Neural progenitor cell (in vitro differentiated cells): ENCODE measurements at regions not wholly inside any gene's neighbourhood (a gene's known extent, or its start where the extent isn't known, plus 50 kb on each side); places are given as distances from the start of the nearest gene placed in this dataset.

Experiments
- DNase-seq: peaks from one replicate; pipeline ENCODE4 v3.0.0-alpha.2; 2016; ENCODE audit warnings: low spot score
- H2AFZ ChIP-seq: fragments of 200-600 bp; sonication (generic); replicated peaks from 2 replicates; pipeline ENCODE4 v1.6.1; 2016; ENCODE audit warnings: antibody characterized with exemption
- H3F3A ChIP-seq: fragments of 200-600 bp; sonication (generic); 2 replicates; pipeline ENCODE4 v1.6.1; 2016; ENCODE audit warnings: antibody characterized with exemption, low read depth
- H3K27ac ChIP-seq: fragments of 200-600 bp; sonication (generic); 2 replicates; pipeline ENCODE4 v1.5.1; 2016; ENCODE audit warnings: mild to moderate bottlenecking
- H3K27me3 ChIP-seq: fragments of 200-600 bp; sonication (generic); 2 replicates; pipeline ENCODE4 v1.6.1; 2016; ENCODE audit warnings: mild to moderate bottlenecking, moderate library complexity
- H3K36me3 ChIP-seq: fragments of 200-600 bp; sonication (generic); 2 replicates; pipeline ENCODE4 v1.5.1; 2016
- H3K4me1 ChIP-seq: fragments of 200-600 bp; sonication (generic); 2 replicates; pipeline ENCODE4 v1.6.1; 2016; ENCODE audit warnings: mixed run types
- H3K4me2 ChIP-seq: fragments of 200-600 bp; sonication (generic); 2 replicates; pipeline ENCODE4 v1.6.1; 2016
- H3K4me3 ChIP-seq: fragments of 200-600 bp; sonication (generic); 2 replicates; pipeline ENCODE4 v1.5.1; 2016
- H3K79me2 ChIP-seq: fragments of 200-600 bp; sonication (generic); 2 replicates; pipeline ENCODE4 v1.6.1; 2016; ENCODE audit warnings: low read depth
- H3K9ac ChIP-seq: fragments of 200-600 bp; sonication (generic); 2 replicates; pipeline ENCODE4 v1.6.1; 2016
- H3K9me3 ChIP-seq: fragments of 200-600 bp; sonication (generic); 2 replicates; pipeline ENCODE4 v1.5.1; 2016; ENCODE audit warnings: low read depth
- H4K20me1 ChIP-seq: fragments of 200-600 bp; sonication (generic); 2 replicates; pipeline ENCODE4 v1.6.1; 2016; ENCODE audit warnings: low read depth
- H3K27ac Mint-ChIP-seq: 3 replicates; pipeline ENCODE4 v1.8.0; 2021; ENCODE audit warnings: mixed read lengths
- H3K27me3 Mint-ChIP-seq: 2 replicates; pipeline ENCODE4 v1.8.0; 2022; ENCODE audit warnings: low read depth, mild to moderate bottlenecking, inconsistent platforms, moderate library complexity, mixed read lengths; ENCODE audit not compliant: insufficient read depth
- H3K36me3 Mint-ChIP-seq: 3 replicates; pipeline ENCODE4 v1.8.0; 2021; ENCODE audit warnings: mixed read lengths
- H3K4me1 Mint-ChIP-seq: 3 replicates; pipeline ENCODE4 v1.8.0; 2021; ENCODE audit warnings: mixed read lengths
- H3K4me3 Mint-ChIP-seq: 3 replicates; pipeline ENCODE4 v1.8.0; 2021; ENCODE audit warnings: mild to moderate bottlenecking, moderate library complexity, mixed read lengths
- H3K9me3 Mint-ChIP-seq: 3 replicates; pipeline ENCODE4 v1.8.0; 2020; ENCODE audit warnings: mixed read lengths
- CTCF ChIP-seq: fragments of 200-600 bp; sonication (generic); IDR thresholded peaks from 2 replicates; pipeline ENCODE4 v1.5.1; 2017; ENCODE audit warnings: antibody characterized with exemption, mild to moderate bottlenecking
- EZH2 ChIP-seq: fragments of 200-600 bp; sonication (generic); IDR thresholded peaks from 2 replicates; pipeline ENCODE4 v1.6.1; 2017; ENCODE audit warnings: antibody characterized with exemption, mild to moderate bottlenecking, moderate library complexity
- EZH2phosphoT487 ChIP-seq: fragments of 200-600 bp; sonication (generic); IDR thresholded peaks from 2 replicates; pipeline ENCODE4 v1.6.1; 2017; ENCODE audit warnings: antibody characterized with exemption

- no peaks in the 10 kb centered on the region for H3K36me3 Mint-ChIP-seq
- Histone ChIP-seq H3K27me3 (no peaks in the 10 kb centered on the region), H3K9ac (no peak overlapping the region), H3K27ac (no peak overlapping the region), H3K4me1 (peaks cover 8% of the 10 kb centered on the region), H3K79me2 (no peaks in the 10 kb centered on the region), H3K4me3 (no peak overlapping the region), H3F3A (no peaks in the 10 kb centered on the region), H4K20me1 (no peaks in the 10 kb centered on the region), H3K4me2 (no peak overlapping the region), H3K9me3 (peaks cover 3% of the 10 kb centered on the region), H2AFZ (no peak overlapping the region), H3K36me3 (no peaks in the 10 kb centered on the region)
- no peak overlapping the region for H3K4me3 Mint-ChIP-seq
- H3K27me3 Mint-ChIP-seq = no peaks in the 10 kb centered on the region
- H3K4me1 Mint-ChIP-seq = no peaks in the 10 kb centered on the region
- no peak overlapping the region for H3K27ac Mint-ChIP-seq
- TF ChIP-seq CTCF (no peak), EZH2phosphoT487 (no peak), EZH2 (no peak)
- peaks cover 3% of the 10 kb centered on the region for H3K9me3 Mint-ChIP-seq
- no peak for DNase-seq
These were observed 74.5 kb upstream of the ANKRD10 start for GRCh38 chr13:110989331-110989730.

- Mint-ChIP-seq H3K27ac (no peak overlapping the region), H3K27me3 (no peaks in the 10 kb centered on the region), H3K36me3 (no peaks in the 10 kb centered on the region), H3K4me1 (no peaks in the 10 kb centered on the region), H3K4me3 (no peak overlapping the region), H3K9me3 (no peaks in the 10 kb centered on the region)
- DNase-seq = no peak
- H3K79me2 ChIP-seq = no peaks in the 10 kb centered on the region
- no peaks in the 10 kb centered on the region for H3K36me3 ChIP-seq
- H3K9ac ChIP-seq = no peak overlapping the region
- TF ChIP-seq EZH2phosphoT487 = no peak
- no peaks in the 10 kb centered on the region for H3K9me3 ChIP-seq
- H4K20me1 ChIP-seq = no peaks in the 10 kb centered on the region
- H2AFZ ChIP-seq = no peak overlapping the region
- no peaks in the 10 kb centered on the region for H3F3A ChIP-seq
- no peak overlapping the region for H3K4me3 ChIP-seq
- no peaks in the 10 kb centered on the region for H3K27me3 ChIP-seq
- H3K27ac ChIP-seq = no peak overlapping the region
- H3K4me1 ChIP-seq = no peaks in the 10 kb centered on the region
- H3K4me2 ChIP-seq = no peak overlapping the region
These were observed 70.7 kb upstream of the ANKRD10 start for GRCh38 chr13:110985541-110985940.

GRCh38 chr13:110984798-110985197 is 69.9 kb upstream of the ANKRD10 start:
- no peaks in the 10 kb centered on the region for H3K27me3 Mint-ChIP-seq
- H3K27ac ChIP-seq = no peak overlapping the region
- peaks cover 1% of the 10 kb centered on the region for H3K9me3 Mint-ChIP-seq
- H3K36me3 Mint-ChIP-seq = no peaks in the 10 kb centered on the region
- H3K27ac Mint-ChIP-seq = no peak overlapping the region
- no peaks in the 10 kb centered on the region for H3K9me3 ChIP-seq
- H3K9ac ChIP-seq = no peak overlapping the region
- no peaks in the 10 kb centered on the region for H4K20me1 ChIP-seq
- H3F3A ChIP-seq = no peaks in the 10 kb centered on the region
- no peak for DNase-seq
- H2AFZ ChIP-seq = no peak overlapping the region
- H3K36me3 ChIP-seq = no peaks in the 10 kb centered on the region
- H3K4me2 ChIP-seq = no peak overlapping the region
- no peaks in the 10 kb centered on the region for H3K27me3 ChIP-seq
- no peaks in the 10 kb centered on the region for H3K79me2 ChIP-seq
- H3K4me3 ChIP-seq = no peak overlapping the region
- H3K4me3 Mint-ChIP-seq = no peak overlapping the region
- no peaks in the 10 kb centered on the region for H3K4me1 ChIP-seq
- no peaks in the 10 kb centered on the region for H3K4me1 Mint-ChIP-seq
- TF ChIP-seq EZH2 (no peak), EZH2phosphoT487 (no peak), CTCF (no peak)

GRCh38 chr13:110984381-110984780 is 69.5 kb upstream of the ANKRD10 start:
- H3K4me1 ChIP-seq = no peaks in the 10 kb centered on the region
- H3K9me3 ChIP-seq = no peaks in the 10 kb centered on the region
- no peak overlapping the region for H3K4me3 ChIP-seq
- Mint-ChIP-seq H3K4me3 (no peak overlapping the region), H3K9me3 (peaks cover 5% of the 10 kb centered on the region), H3K27ac (no peak overlapping the region), H3K4me1 (no peaks in the 10 kb centered on the region), H3K27me3 (peaks cover 2% of the 10 kb centered on the region), H3K36me3 (no peaks in the 10 kb centered on the region)
- no peaks in the 10 kb centered on the region for H3K27me3 ChIP-seq
- H3K79me2 ChIP-seq = no peaks in the 10 kb centered on the region
- H3F3A ChIP-seq = no peaks in the 10 kb centered on the region
- H2AFZ ChIP-seq = no peak overlapping the region
- TF ChIP-seq CTCF = no peak
- TF ChIP-seq EZH2 = no peak
- no peak for TF ChIP-seq EZH2phosphoT487
- no peak overlapping the region for H3K9ac ChIP-seq
- no peak for DNase-seq
- H3K4me2 ChIP-seq = no peak overlapping the region
- H3K36me3 ChIP-seq = no peaks in the 10 kb centered on the region
- no peak overlapping the region for H3K27ac ChIP-seq
- no peaks in the 10 kb centered on the region for H4K20me1 ChIP-seq
